Fibroblast of upper back skin (primary cell): ENCODE measurements at regions not wholly inside any gene's neighbourhood (a gene's known extent, or its start where the extent isn't known, plus 50 kb on each side); places are given as distances from the start of the nearest gene placed in this dataset.

ENCODE experiments used
- DNase-seq: peaks from one replicate; pipeline ENCODE4 v3.0.0-alpha.2; 2013

DNA sequence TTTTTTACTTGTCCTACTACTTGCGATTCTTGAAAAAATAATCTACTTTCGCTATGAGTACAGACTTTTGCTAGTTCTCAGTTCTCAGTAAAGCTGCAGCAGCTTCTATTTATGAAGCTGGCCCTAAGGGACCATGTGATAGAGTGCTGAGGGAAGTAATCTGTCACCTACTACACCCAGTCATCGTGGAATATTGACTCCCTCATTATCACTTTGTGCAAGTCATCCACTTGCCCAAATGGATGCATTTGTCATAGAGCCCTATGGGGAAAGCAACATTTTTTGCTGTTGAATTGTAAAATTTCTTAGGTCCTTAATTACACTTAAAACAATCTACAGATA, 1919.8 kb downstream of the SUCLG1 start:
- DNase-seq, result no peak

DNA sequence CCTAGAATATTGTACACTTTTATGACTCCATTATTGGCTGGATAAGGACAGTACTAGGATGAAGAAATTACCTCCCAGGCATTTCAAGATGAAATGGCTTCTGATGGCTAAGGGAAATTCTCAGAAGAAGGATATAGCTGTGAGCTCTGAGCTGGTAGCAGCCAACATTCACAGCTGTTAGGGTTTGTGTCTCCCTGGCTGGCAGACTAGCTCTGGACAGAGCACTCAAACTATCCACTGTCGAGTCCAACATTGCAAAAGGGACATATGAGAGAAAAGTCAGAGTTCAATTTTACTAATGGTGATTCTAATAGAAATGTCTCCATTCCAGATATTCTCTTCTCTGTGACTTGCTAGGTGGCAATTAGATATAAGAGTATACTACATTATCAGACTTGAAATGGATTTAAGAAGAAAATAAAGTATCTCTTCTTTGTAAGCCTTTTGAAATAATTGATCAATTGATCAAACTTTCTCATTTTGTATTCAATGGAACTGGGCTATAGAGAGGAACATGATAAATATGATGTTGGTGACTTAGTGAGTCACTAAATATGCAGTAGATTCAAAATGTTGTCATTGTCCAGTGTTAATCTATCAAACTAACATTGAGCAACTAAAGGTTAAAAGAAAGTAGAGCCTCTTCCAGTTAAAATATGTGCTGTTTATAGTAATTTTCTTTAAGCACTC, 1920.3 kb downstream of the SUCLG1 start:
- no peak for DNase-seq

DNA sequence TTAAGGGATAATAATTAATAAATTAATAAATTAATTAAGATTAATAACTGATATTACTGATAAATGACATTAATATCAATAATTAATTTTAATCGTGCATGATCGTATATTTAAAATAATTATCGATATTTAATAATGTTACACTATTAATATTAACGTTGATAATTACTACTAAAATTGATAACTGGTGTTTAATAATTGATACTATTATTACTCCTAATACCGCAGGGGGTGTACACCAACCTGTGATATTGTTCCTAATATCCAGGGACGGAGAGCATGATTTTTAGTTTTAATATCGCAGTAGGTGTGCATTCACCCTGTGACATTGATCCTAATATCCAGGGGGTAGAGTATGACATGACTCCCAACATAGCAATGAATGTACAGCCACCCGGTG, 1930.8 kb downstream of the SUCLG1 start:
- no peak for DNase-seq

DNA sequence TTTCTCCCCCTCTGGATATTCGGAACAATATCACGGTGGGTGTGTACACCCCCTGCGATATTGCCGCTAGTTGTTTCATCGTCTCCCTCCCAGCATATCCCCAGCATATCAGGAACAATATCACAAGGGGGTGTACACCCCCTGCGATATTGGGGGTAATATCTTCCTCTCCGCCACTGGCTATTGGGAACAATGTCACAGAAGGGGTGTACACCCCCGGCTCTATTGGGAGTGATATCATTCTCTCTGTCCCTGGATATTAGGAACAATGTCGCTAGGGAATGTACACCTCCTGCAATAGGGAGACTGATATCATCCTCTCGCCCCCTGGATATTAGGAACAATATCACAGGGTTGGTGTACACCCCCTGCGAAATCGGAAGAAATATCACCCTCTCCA, 1932.0 kb downstream of the SUCLG1 start:
- DNase-seq, result no peak

DNA sequence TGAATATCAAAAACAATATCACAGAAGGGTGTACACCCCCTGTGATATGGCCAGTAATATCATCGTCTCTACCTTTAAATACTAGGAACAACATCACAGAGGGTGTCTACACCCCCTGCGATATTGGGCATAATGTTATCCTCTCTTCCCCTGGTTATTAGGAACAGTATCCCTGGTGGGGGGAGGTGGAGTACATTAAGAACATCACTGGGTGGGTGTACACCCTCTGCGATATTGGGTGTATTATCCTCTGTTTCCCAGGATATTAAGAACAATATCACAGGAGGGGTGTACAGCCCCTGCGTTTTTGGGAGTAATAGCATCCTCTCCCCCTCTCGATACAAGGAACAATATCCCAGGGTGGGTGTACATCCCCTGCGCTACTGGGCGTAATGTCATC, 1932.8 kb downstream of the SUCLG1 start:
- DNase-seq, result no peak

DNA sequence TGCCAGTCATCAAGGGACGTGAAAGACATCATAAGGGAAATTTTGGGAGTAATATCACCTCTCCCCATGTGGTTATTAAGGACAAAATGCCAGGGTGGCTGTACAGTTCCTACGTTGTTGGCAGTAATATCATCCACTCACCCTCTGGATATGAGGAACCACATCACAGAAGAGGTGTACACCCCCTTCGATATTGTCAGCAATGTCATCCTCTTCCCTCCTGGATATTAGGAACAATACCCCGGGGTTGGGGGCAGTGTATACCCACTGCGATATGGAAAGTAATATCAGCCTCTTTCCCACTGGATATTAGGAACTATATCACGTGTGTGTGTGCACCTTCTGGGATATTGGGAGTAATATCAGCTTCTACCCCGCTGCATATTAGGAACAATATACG, 1933.3 kb downstream of the SUCLG1 start:
- DNase-seq, result no peak

DNA sequence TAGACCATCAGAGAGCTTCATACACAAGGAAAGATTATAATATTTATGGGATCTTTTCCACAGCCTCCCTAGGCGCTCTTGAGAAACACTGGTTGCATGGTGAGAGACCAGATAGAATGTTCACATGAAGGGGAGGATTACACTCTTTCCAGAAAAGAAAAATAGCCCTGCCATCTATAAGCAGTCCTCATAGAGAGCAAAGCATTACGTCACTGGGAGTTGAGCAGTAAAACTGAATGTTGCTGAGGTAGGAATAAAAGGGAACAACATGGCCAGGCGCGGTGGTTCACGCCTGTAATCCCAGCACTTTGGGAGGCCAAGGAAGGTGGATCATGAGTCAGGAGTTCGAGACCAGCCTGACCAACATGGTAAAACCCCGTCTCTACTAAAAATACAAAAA, 1934.3 kb downstream of the SUCLG1 start:
- no peak for DNase-seq

DNA sequence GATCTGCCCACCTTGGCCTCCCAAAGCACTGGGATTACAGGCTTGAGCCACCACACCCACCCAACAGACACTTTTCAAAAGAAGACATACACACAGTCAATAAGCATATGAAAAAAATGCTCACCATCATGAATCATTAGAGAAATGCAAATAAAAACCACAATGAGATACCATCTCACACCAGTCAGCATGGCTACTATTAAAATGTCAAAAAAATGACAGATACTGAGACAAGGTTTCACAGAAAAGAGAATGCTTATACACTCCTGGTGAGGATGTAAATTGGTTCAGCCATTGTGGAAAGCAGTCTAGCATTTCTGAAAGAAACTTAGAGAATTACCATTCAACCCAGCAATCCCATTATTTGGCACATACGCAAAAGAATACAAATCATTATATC, 1947.2 kb downstream of the SUCLG1 start:
- DNase-seq, result no peak

DNA sequence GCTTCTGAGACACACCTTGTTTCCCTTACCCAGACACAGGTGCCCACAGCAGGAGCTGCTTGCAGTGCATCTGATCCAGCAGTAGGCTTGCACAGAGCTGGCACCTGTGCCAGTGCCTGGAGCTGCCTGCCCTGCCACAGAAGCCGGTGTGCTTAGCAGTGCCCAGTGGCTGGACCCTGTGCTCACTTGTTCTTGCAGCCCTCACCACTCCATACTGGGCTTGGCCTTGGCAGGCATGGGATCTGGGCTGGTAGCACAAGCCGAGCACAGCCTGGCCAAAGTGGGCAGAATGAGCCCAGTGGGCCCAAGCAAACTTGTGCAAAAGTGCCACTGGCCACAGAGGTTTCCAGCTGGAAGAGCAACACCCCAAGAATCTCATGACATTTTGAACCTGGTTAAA, 1950.4 kb downstream of the SUCLG1 start:
- no peak for DNase-seq

DNA sequence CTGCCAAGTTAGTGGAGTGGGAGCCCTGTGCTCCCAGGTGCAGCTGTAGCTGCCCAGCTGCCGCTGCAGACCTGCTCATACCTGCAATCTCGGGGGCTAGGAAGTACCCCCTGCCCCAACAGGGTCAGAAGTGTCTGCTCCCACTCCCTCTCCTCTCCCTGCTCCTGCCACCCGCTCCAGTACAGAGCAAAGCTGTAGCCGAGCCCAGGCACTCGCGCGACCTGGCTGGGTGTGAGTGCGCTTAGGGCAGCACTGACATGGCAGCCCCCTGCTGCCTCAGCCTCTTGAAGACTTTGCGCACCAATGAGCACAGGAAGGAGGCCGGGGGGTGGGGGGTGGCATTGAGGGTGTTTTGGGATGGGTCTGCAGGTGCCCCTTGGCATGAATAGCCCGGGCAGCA, 1951.4 kb downstream of the SUCLG1 start:
- no peak for DNase-seq

DNA sequence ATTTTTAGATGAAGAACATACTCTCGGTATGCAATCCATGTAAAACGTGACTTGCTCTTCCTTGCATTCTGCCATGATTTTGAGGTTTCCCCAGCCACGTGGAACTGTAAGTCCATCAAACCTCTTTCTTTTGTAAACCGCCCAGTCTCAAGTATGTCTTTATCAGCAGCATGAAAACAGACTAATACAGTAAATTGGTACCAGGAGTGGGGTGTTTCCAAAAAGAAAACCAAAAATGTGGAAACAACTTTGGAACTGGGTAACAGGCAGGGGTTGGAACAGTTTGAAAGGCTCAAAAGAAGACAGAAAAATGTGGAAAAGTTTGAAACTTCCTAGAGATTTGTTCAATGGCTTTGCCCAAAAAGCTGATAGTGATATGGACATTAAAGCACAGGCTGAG, 1957.9 kb downstream of the SUCLG1 start:
- no peak for DNase-seq

DNA sequence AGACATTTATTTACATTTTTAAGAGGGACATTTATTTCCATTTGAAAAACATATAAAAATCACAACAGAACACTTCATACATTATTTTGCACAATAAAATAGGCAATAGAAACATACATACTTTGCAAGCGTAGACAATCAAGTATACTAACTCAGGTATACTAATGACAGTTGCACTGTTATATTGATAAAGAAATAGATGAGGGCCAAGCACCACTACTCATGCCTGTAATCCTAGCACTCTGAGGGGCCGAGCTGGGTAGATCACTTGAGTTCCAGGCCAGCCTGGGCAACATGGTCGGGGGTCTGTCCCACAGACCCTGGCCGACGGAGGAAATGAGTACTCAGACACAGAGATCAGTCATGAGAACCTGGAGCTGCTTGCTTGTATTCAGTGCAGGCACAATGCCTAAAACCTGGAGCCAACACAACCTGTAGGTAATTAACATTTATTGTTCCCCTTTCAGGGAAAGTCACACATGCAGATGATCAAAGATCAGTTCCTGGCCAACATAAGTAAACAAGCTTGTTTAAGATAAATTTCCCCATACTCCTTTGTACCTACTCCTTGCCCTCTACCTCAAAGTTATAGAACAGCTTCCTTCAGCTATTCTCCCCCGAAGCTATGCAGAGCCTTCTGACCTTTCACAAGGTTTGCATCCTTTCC, 1960.2 kb downstream of the SUCLG1 start:
- no peak for DNase-seq

DNA sequence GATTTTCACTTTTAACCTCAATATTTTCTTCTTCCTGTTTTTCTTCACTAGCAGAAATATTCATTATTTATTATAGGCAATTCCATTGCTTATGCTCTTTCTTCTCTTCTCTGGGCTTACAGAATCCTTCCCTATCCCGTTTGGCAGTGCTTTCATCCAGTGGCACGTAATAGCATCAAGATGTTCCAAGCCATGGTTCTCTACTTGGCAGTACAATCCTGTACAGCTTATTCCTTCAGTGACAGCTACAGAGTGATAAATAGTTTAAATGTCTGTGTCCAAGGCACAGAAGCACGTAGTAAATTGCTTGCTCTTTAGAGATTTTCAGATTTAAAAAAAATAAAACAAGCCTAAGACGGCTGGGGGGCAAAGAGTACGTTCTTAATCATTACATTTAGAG, 1964.3 kb downstream of the SUCLG1 start:
- DNase-seq, result no peak

DNA sequence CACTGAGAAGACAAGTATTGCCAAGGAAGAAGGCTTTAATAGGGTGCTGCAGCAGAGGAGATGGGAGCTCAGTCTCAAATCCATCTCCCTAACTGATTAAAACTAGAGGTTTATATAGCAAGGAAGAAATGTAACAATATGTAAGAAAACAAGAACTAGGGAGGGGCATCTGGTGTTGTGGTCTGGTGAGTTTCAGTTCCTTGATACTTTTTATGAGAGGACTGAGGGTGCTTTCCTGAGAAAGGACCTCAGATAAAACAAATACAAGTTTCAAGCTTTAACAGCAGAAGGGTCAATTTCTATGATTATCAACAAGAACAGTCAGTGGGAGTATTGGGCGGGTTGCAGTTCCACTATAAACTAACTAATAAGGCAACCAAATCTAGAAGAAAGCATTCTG, 1967.5 kb downstream of the SUCLG1 start:
- no peak for DNase-seq

DNA sequence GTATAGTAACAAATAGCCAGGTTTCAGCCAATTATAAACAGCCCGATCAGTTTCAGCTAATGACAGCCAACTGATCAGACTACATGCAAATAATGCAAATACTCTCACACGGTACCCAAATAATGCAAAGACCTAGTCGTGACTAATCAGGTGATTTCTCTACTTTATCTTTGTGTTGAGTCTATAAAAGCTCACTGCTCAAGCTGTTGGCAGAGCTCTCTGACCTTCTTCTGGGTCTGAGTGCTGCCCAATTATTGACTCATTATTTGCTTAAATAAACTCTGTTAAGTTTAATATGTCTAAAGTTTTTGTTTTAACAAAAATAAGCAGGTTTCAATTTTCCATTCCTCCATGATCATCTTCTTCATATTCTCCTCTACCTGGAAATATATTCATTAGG, 1971.7 kb downstream of the SUCLG1 start:
- no peak for DNase-seq

DNA sequence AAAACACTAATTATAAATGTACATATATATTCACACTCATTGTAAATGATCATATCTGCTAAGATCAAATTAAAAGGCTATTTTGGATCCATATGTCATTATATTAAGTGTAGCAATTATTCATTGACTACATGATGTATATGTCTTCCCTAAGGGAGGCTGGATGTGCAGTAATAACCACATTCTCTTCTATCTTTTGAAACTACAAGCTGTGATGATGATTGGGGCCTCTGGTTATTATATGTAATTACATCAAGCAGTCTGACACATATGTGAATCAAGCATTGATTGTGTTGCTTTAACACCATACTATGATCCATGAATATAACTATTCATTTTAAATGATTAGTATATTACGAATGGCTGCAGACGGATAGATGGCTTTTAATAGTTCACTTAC, 1973.4 kb downstream of the SUCLG1 start:
- no peak for DNase-seq

DNA sequence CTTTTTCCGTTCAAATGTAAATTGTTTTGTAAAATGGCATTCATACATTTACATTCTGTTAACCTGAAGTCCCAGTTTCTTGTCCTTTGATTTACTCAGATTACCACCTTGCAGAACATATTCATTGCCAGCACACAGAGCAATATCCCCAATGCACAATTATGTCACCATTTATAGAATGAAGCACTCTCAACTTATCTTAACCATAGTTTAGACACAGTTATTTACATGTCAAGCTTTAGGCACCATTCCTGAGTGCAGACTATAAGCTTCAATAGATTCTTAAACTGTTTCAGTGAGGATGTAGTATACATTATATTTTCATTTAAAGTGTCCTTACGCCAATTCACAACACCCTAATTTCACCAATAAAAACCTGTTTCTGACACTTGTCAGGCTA, 1977.9 kb downstream of the SUCLG1 start:
- DNase-seq, result no peak

DNA sequence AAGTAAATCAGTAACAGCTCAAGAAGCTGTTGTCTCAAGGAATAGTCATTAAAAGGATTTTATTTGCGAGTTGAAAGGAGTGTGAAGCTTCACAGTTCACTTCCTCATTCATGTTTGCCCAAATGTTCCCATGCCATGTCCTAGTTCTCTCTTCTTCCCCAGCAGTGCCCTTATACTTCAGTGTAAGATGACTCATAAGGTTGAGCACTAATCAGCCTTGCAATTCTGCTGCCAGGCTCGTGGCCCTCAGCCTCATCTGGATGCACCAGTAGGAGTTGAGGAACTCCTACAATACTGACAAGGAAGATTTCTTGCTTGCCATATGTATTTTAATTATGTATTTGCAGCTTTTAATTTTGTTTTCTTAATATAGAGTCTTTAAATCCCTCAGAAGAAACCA, 1980.4 kb downstream of the SUCLG1 start:
- DNase-seq, result no peak

DNA sequence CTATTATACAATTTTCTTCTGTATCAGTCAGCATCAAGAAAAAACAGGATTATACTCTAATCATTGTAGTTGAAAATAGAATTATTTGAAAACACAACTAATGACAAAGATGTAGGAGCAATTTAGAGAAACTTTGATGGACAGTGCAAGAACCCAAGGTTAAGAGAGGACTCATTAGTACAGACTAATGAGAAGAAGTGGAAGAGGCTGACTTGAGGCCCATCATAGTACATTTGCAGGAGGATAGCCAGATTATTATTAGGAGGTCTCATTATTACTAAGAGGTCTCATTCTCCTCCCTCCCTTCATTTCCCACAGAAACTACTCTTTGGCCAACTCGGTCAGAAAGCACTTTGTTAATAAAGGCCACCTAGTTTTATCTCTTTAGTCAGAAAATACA, 1983.0 kb downstream of the SUCLG1 start:
- DNase-seq, result no peak

DNA sequence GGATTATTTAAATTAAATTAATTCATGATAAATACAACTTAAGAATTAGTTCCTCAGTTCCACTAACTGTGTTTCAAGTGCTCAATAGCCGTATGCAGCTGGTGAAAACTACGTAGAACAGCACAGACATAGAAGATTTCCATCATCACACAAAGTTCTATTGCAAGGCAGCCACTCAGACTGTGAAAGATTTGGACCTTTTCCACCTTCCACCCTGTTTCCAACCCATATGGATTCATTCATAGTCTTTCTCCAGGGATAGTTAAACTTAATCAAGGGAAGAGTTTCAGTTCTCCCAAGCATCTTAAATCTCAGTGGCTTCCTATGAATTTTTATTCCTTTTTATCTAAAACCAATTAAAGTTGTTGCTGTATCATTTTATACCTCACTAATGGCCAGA, 2030.8 kb downstream of the SUCLG1 start:
- no peak for DNase-seq

DNA sequence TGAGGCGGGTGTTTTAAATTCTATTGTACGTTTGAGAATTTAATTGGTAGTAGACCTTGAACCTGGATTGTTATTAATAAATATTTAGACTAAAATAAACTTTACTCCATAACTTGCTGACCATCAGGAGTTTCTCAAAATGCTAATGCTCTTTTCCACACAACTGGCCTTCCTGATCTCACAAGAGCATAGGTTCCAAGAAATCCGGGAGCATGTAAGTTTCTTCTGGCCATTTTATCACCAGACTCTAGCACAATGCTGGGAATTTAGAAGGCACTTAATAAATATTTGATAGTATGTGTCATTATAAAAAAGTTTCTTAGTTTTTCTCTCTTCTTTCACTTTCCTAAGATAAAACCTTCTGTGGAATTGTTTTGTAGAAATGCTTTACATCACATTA, 2047.1 kb downstream of the SUCLG1 start:
- DNase-seq, result no peak

DNA sequence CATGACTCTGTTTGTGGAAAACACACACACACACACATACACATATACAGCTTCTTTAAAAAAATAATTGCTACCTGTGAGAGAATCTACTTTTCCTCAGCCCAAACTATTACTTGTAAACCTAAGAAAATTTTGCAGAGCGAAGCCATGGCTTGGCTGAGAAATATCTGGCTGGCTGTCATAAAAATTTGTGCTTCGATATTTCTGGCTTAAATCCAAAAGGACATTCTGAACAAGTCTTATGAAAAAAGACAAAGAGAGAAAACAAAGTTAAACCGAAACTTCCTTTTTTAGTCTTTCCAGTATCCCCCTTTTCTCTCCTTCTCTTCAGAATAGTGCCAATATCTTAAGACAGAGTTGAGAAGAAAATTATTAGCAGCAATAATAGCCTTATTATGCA, 2048.0 kb downstream of the SUCLG1 start:
- no peak for DNase-seq

DNA sequence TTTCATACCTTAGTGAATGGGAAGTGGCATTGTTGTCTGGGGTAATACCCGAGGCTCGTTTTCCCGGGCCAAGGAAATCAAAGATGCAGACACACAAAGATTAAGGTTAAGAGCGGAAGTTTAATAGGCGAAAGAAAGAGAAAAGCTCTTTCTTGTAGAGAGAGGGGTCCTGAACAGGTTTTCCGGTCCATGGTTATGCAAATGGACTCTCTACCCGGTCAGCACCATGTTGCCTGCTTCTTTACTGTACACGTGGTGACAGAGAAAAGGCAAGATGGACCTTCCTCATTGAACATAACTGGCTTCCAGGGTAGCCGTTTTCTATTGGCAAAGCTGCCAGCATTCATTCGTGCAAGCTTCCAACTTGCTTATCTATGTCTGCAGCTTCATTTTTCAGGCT, 2063.5 kb downstream of the SUCLG1 start:
- no peak for DNase-seq

DNA sequence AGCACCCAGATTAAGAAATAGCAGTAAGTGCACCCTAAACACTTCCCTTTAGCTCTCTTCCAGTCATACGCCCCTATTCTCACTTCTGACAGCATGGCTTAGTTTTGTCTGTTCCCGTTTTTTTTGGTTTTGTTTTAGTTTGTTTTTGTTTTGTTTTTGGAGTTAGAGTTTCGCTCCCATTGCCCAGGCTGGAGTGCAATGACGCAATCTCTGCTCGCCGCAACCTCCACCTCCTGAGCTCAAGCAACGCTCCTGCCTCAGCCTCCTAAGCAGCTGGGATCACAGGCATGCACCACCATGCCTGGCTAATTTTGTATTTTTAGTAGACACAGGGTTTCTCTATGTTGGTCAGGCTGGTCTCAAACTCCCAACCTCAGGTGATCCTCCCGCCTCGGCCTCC, 2067.7 kb downstream of the SUCLG1 start:
- DNase-seq, result no peak

DNA sequence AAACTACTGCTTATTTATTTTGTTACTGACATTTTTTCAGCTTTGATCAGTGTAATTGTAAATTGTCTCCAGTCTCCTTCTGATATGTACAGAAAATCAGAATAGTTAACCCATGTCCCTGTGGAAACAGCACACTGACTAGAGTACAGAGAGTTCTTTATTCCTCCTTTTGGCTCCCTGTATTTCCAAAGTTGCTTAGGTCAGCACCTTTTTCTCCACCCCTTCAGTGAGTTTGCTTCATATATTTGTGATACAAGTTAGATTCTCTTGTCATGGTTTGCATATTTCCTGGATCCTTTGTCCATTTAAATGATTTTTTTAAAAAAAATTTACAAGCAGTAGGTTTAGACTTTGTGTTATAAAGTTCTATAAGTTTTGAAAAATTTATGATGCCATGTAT, 2051.1 kb upstream of the LRRTM1 start:
- no peak for DNase-seq
